H9 (cell line): ENCODE measurements at regions not wholly inside any gene's neighbourhood (a gene's known extent, or its start where the extent isn't known, plus 50 kb on each side); places are given as distances from the start of the nearest gene placed in this dataset.

Source experiments
- DNase-seq: peaks from one replicate; pipeline ENCODE4 v3.0.0-alpha.2; 2017
- H2AFZ ChIP-seq: one replicate; pipeline ENCODE4 v1.6.1; 2013; ENCODE audit warnings: mild to moderate bottlenecking, low read length, control low read depth, moderate library complexity
- H2AK5ac ChIP-seq: 2 replicates; pipeline ENCODE4 v1.6.1; 2013; ENCODE audit warnings: low read length, control low read depth, mixed read lengths; ENCODE audit not compliant: insufficient read length
- H2BK120ac ChIP-seq: one replicate; pipeline ENCODE4 v1.6.1; 2013; ENCODE audit warnings: low read depth, mild to moderate bottlenecking, low read length, control low read depth, inconsistent platforms; ENCODE audit not compliant: poor library complexity, severe bottlenecking
- H2BK12ac ChIP-seq: 2 replicates; pipeline ENCODE4 v1.6.1; 2013; ENCODE audit warnings: low read length, control low read depth, mixed read lengths, low read depth; ENCODE audit not compliant: insufficient read length
- H2BK15ac ChIP-seq: 2 replicates; pipeline ENCODE4 v1.6.1; 2013; ENCODE audit warnings: low read depth, low read length, control low read depth
- H2BK20ac ChIP-seq: one replicate; pipeline ENCODE4 v1.6.1; 2013; ENCODE audit warnings: low read depth, mild to moderate bottlenecking, low read length, control low read depth, inconsistent platforms; ENCODE audit not compliant: poor library complexity, severe bottlenecking
- H2BK5ac ChIP-seq: 2 replicates; pipeline ENCODE4 v1.6.1; 2013; ENCODE audit warnings: low read length, control low read depth, mixed read lengths; ENCODE audit not compliant: insufficient read length
- H3K14ac ChIP-seq: 2 replicates; pipeline ENCODE4 v1.6.1; 2013; ENCODE audit warnings: low read length, control low read depth; ENCODE audit not compliant: insufficient read depth
- H3K18ac ChIP-seq: 2 replicates; pipeline ENCODE4 v1.6.1; 2013; ENCODE audit warnings: low read depth, mild to moderate bottlenecking, mixed read lengths, low read length, control low read depth; ENCODE audit not compliant: insufficient read length
- H3K23ac ChIP-seq: 2 replicates; pipeline ENCODE4 v1.6.1; 2013; ENCODE audit warnings: low read length, control low read depth, mixed read lengths, low read depth; ENCODE audit not compliant: insufficient read length
- H3K23me2 ChIP-seq: 2 replicates; pipeline ENCODE4 v1.6.1; 2013; ENCODE audit warnings: low read depth, mild to moderate bottlenecking, mixed read lengths, low read length, control low read depth; ENCODE audit not compliant: insufficient read length, poor library complexity, severe bottlenecking
- H3K27ac ChIP-seq: 2 replicates; pipeline ENCODE4 v1.5.1; 2013; ENCODE audit warnings: low read length, control low read depth, mixed read lengths, low read depth; ENCODE audit not compliant: insufficient read length
- H3K27me3 ChIP-seq: 2 replicates; pipeline ENCODE4 v1.6.1; 2013; ENCODE audit warnings: low read length, control low read depth, inconsistent platforms; ENCODE audit not compliant: insufficient read depth
- H3K4ac ChIP-seq: 2 replicates; pipeline ENCODE4 v1.6.1; 2013; ENCODE audit warnings: low read depth, mild to moderate bottlenecking, control low read depth, inconsistent platforms, low read length, moderate library complexity
- H3K4me1 ChIP-seq: 2 replicates; pipeline ENCODE4 v1.6.1; 2013; ENCODE audit warnings: low read length, control low read depth, inconsistent platforms; ENCODE audit not compliant: insufficient read depth
- H3K4me2 ChIP-seq: 2 replicates; pipeline ENCODE4 v1.6.1; 2013; ENCODE audit warnings: low read length, control low read depth, mixed read lengths; ENCODE audit not compliant: insufficient read length, insufficient read depth
- H3K56ac ChIP-seq: 2 replicates; pipeline ENCODE4 v1.6.1; 2013; ENCODE audit warnings: low read depth, mild to moderate bottlenecking, mixed read lengths, low read length, control low read depth; ENCODE audit not compliant: insufficient read length
- H3K79me1 ChIP-seq: 2 replicates; pipeline ENCODE4 v1.6.1; 2013; ENCODE audit warnings: low read depth, mild to moderate bottlenecking, moderate library complexity, low read length, control low read depth, inconsistent platforms; ENCODE audit not compliant: insufficient read depth, poor library complexity, severe bottlenecking
- H3K79me2 ChIP-seq: 2 replicates; pipeline ENCODE4 v1.6.1; 2013; ENCODE audit warnings: low read length, control low read depth, inconsistent platforms; ENCODE audit not compliant: insufficient read depth
- H3K9ac ChIP-seq: 2 replicates; pipeline ENCODE4 v1.6.1; 2013; ENCODE audit warnings: low read length, control low read depth, mixed read lengths; ENCODE audit not compliant: insufficient read length; ENCODE audit errors: extremely low read depth
- H3K9me3 ChIP-seq: one replicate; pipeline ENCODE4 v1.6.1; 2013; ENCODE audit warnings: low read depth, low read length, inconsistent platforms; ENCODE audit not compliant: control insufficient read depth
- H3T11ph ChIP-seq: one replicate; pipeline ENCODE4 v1.6.1; 2013; ENCODE audit warnings: mild to moderate bottlenecking, low read length, control low read depth, inconsistent platforms
- H4K20me1 ChIP-seq: one replicate; pipeline ENCODE4 v1.6.1; 2013; ENCODE audit not compliant: control insufficient read depth, insufficient read length, insufficient read depth
- H4K5ac ChIP-seq: 2 replicates; pipeline ENCODE4 v1.6.1; 2013; ENCODE audit warnings: low read depth, mild to moderate bottlenecking, mixed read lengths, low read length, control low read depth; ENCODE audit not compliant: insufficient read length
- H4K8ac ChIP-seq: replicated peaks from 2 replicates; pipeline ENCODE4 v1.6.1; 2013; ENCODE audit warnings: low read length, control low read depth, mixed read lengths, low read depth; ENCODE audit not compliant: insufficient read length
- H4K91ac ChIP-seq: 2 replicates; pipeline ENCODE4 v1.6.1; 2013; ENCODE audit warnings: low read depth, mild to moderate bottlenecking, moderate library complexity, mixed read lengths, low read length, control low read depth; ENCODE audit not compliant: insufficient read length
- H3K27ac Mint-ChIP-seq, 3 experiments: 2 replicates in 2 of 3; 3 replicates in 1 of 3; pipeline ENCODE4 v1.8.0; 2020 to 2021; ENCODE audit warnings: mixed read lengths in 3 of 3, mild to moderate bottlenecking in 1 of 3, moderate library complexity in 1 of 3
- H3K27me3 Mint-ChIP-seq: 2 replicates; pipeline ENCODE4 v1.8.0; 2021; ENCODE audit warnings: low read depth, mild to moderate bottlenecking, moderate library complexity, mixed read lengths
- H3K36me3 Mint-ChIP-seq, 3 experiments: 2 replicates in 2 of 3; 3 replicates in 1 of 3; pipeline ENCODE4 v1.8.0; 2020 to 2021; ENCODE audit warnings: low read depth in 3 of 3, mixed read lengths in 3 of 3; ENCODE audit not compliant: insufficient read depth in 1 of 3
- H3K4me1 Mint-ChIP-seq, 2 experiments: 2 replicates each; pipeline ENCODE4 v1.8.0; 2020; ENCODE audit warnings: mixed read lengths in 2 of 2
- H3K4me3 Mint-ChIP-seq, 2 experiments: 2 replicates in 1 of 2; 3 replicates in 1 of 2; pipeline ENCODE4 v1.8.0; 2020 to 2021; ENCODE audit warnings: mild to moderate bottlenecking in 2 of 2, mixed read lengths in 2 of 2, moderate library complexity in 1 of 2
- H3K9me3 Mint-ChIP-seq, 2 experiments: 2 replicates in 1 of 2; 3 replicates in 1 of 2; pipeline ENCODE4 v1.8.0; 2020; ENCODE audit warnings: mild to moderate bottlenecking in 2 of 2, mixed read lengths in 2 of 2, moderate library complexity in 1 of 2
- WGBS: extraction: QIAGEN DNeasy Blood & Tissue Kit; methylation state at CpG from one replicate; pipeline ENCODE4 v1.1.7; 2013; ENCODE audit warnings: missing lambda C conversion rate, low lambda C conversion rate, mixed read lengths; ENCODE audit not compliant: insufficient read length; ENCODE audit errors: extremely low coverage; 5-methylcytosine and 5-hydroxymethylcytosine counted together
- TF ChIP-seq, protein P1 (sequence below): fragments of 200-600 bp; sonication (generic); conservative IDR thresholded peaks from 3 replicates; pipeline ENCODE4 v1.8.0; 2021; ENCODE audit warnings: antibody characterized with exemption, mild to moderate bottlenecking

DNA sequence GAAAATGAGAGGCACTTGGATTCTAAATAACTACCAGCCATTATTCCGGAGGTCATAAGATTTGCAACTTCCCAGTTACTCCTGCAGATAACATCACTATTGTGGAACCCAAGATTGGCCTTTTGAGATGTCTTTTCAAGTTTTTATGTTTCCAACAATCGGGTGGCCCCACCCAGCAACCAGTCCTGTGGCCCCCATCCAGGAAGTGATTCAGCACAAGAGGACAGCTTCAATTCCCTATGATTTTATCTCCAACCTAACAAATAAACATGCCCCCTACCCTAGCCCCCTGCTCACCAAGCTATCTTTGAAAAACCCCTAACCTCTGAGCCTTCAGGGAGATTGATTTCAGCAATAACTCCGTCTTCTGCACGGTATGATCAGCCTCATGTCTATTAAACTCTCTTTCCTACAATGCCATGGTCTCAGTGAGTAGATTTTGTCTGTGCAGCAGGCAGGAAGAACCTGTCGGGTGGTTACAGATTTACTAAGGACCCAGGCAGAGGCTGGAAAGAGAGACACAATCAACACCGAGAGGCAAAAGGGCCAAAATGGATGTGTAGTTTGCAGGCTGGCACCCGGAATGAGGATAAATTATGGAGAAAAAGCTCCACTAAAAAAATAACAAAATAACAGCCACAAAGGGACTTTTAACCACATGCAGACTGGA, 83.9 kb upstream of the UNC5B start:
- Histone ChIP-seq H2AK5ac (no peak overlapping the region), H4K20me1 (no peaks in the 10 kb centered on the region), H4K91ac (no peak overlapping the region), H3K79me2 (no peaks in the 10 kb centered on the region), H3K14ac (no peak overlapping the region), H3K23ac (no peak overlapping the region), H2AFZ (no peak overlapping the region), H3K27ac (no peak overlapping the region), H3K4ac (no peak overlapping the region), H3K9ac (no peak overlapping the region), H3K56ac (no peak overlapping the region), H3K27me3 (no peaks in the 10 kb centered on the region), H2BK12ac (no peak overlapping the region), H4K5ac (no peak overlapping the region), H2BK15ac (no peak overlapping the region), H3K4me2 (no peak overlapping the region), H4K8ac (no peak overlapping the region), H2BK120ac (no peak overlapping the region), H3K9me3 (no peaks in the 10 kb centered on the region), H3K4me1 (no peaks in the 10 kb centered on the region), H2BK5ac (no peak overlapping the region), H3K79me1 (no peaks in the 10 kb centered on the region), H3T11ph (no peak overlapping the region), H3K23me2 (no peaks in the 10 kb centered on the region), H3K18ac (no peak overlapping the region), H2BK20ac (no peak overlapping the region)
- DNase-seq, result no peak
- Mint-ChIP-seq H3K4me3 (no peak overlapping the region), H3K36me3 (no peaks in the 10 kb centered on the region), H3K27ac (no peak overlapping the region), H3K9me3 (no peaks in the 10 kb centered on the region), H3K27me3 (peaks cover 20% of the 10 kb centered on the region), H3K4me1 (peaks cover 16 to 17% of the 10 kb centered on the region in 2 experiments)
- TF ChIP-seq, protein P1, sequence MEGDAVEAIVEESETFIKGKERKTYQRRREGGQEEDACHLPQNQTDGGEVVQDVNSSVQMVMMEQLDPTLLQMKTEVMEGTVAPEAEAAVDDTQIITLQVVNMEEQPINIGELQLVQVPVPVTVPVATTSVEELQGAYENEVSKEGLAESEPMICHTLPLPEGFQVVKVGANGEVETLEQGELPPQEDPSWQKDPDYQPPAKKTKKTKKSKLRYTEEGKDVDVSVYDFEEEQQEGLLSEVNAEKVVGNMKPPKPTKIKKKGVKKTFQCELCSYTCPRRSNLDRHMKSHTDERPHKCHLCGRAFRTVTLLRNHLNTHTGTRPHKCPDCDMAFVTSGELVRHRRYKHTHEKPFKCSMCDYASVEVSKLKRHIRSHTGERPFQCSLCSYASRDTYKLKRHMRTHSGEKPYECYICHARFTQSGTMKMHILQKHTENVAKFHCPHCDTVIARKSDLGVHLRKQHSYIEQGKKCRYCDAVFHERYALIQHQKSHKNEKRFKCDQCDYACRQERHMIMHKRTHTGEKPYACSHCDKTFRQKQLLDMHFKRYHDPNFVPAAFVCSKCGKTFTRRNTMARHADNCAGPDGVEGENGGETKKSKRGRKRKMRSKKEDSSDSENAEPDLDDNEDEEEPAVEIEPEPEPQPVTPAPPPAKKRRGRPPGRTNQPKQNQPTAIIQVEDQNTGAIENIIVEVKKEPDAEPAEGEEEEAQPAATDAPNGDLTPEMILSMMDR, result no peak
- WGBS, result no CpG with 5 or more reads among the region's 7 CpGs
